A549 (cell line): ENCODE measurements at regions not wholly inside any gene's neighbourhood (a gene's known extent, or its start where the extent isn't known, plus 50 kb on each side); places are given as distances from the start of the nearest gene placed in this dataset.

Source experiments
- CEBPB ChIP-seq, 2 experiments: fragments of >200 bp in 1 of 2; sonication (Bioruptor Twin) in 1 of 2; formaldehyde crosslinking in 1 of 2; IDR thresholded peaks; 2 replicates each; pipeline ENCODE4 v1.6.1; 2012 to 2016
- HDAC2 ChIP-seq: fragments of 200-600 bp; sonication (generic); IDR thresholded peaks from 2 replicates; pipeline ENCODE4 v1.6.1; 2016
- KDM1A ChIP-seq: fragments of 200-600 bp; sonication (generic); IDR thresholded peaks from 2 replicates; pipeline ENCODE4 v1.6.1; 2016; ENCODE audit warnings: low read depth, mild to moderate bottlenecking
- MAZ ChIP-seq: fragments of 150-350 bp; IDR thresholded peaks from 2 replicates; pipeline ENCODE4 v1.6.1; 2014; ENCODE audit warnings: antibody characterized with exemption, low read depth, low read length, borderline replicate concordance
- MYC ChIP-seq: IDR thresholded peaks from 2 replicates; pipeline ENCODE4 v1.6.1; 2012; ENCODE audit warnings: mild to moderate bottlenecking, inconsistent platforms, low read length, improper control_type of control experiment, borderline replicate concordance
- NFE2L2 ChIP-seq: fragments of 150-350 bp; conservative IDR thresholded peaks from 2 replicates; pipeline ENCODE4 v1.6.1; 2014; ENCODE audit warnings: low read length
- PBX3 ChIP-seq: IDR thresholded peaks from 2 replicates; pipeline ENCODE4 v1.6.1; 2012
- POLR2A ChIP-seq: IDR thresholded peaks from 2 replicates; pipeline ENCODE4 v1.6.1; 2012; ENCODE audit warnings: mild to moderate bottlenecking, low read length
- RFX5 ChIP-seq: fragments of 450-650 bp; IDR thresholded peaks from 2 replicates; pipeline ENCODE4 v1.7.1; 2014; ENCODE audit warnings: antibody characterized with exemption, mild to moderate bottlenecking, moderate library complexity
- TF ChIP-seq, protein P1 (sequence below): fragments of >200 bp; sonication (Bioruptor Twin); formaldehyde crosslinking; IDR thresholded peaks from 3 replicates; pipeline ENCODE4 v1.5.1; 2016
- TF ChIP-seq, protein P2 (sequence below): fragments of 200-600 bp; sonication (generic); IDR thresholded peaks from 2 replicates; pipeline ENCODE4 v1.6.1; 2016; ENCODE audit warnings: antibody characterized with exemption, mild to moderate bottlenecking, moderate library complexity

DNA sequence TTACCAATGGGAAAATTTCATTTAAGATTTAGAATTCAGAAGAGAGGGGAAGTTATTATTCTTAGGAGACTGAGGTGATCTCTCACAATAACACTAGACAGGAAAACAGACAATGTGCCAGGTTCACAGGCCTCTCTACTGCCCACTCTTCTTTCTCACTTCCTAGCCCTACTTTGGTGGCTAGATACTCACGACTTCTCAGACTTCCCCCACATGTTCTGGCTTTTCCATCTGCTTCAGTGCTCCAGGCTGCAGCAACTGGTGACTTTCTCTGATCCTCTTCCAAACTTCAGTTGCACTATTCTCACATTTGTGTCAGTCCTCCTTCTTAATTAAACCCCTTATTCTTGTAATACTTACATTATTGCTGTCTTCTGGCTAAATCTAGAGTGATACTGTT is 208.7 kb upstream of the KCTD3 start:
- TF ChIP-seq, protein P1, sequence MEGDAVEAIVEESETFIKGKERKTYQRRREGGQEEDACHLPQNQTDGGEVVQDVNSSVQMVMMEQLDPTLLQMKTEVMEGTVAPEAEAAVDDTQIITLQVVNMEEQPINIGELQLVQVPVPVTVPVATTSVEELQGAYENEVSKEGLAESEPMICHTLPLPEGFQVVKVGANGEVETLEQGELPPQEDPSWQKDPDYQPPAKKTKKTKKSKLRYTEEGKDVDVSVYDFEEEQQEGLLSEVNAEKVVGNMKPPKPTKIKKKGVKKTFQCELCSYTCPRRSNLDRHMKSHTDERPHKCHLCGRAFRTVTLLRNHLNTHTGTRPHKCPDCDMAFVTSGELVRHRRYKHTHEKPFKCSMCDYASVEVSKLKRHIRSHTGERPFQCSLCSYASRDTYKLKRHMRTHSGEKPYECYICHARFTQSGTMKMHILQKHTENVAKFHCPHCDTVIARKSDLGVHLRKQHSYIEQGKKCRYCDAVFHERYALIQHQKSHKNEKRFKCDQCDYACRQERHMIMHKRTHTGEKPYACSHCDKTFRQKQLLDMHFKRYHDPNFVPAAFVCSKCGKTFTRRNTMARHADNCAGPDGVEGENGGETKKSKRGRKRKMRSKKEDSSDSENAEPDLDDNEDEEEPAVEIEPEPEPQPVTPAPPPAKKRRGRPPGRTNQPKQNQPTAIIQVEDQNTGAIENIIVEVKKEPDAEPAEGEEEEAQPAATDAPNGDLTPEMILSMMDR: no peak
- no peak for TF ChIP-seq POLR2A
- TF ChIP-seq CEBPB (IDR thresholded peaks at IDR 0.05): no peak
- TF ChIP-seq HDAC2: no peak
- no peak for TF ChIP-seq KDM1A
- TF ChIP-seq, protein P2, sequence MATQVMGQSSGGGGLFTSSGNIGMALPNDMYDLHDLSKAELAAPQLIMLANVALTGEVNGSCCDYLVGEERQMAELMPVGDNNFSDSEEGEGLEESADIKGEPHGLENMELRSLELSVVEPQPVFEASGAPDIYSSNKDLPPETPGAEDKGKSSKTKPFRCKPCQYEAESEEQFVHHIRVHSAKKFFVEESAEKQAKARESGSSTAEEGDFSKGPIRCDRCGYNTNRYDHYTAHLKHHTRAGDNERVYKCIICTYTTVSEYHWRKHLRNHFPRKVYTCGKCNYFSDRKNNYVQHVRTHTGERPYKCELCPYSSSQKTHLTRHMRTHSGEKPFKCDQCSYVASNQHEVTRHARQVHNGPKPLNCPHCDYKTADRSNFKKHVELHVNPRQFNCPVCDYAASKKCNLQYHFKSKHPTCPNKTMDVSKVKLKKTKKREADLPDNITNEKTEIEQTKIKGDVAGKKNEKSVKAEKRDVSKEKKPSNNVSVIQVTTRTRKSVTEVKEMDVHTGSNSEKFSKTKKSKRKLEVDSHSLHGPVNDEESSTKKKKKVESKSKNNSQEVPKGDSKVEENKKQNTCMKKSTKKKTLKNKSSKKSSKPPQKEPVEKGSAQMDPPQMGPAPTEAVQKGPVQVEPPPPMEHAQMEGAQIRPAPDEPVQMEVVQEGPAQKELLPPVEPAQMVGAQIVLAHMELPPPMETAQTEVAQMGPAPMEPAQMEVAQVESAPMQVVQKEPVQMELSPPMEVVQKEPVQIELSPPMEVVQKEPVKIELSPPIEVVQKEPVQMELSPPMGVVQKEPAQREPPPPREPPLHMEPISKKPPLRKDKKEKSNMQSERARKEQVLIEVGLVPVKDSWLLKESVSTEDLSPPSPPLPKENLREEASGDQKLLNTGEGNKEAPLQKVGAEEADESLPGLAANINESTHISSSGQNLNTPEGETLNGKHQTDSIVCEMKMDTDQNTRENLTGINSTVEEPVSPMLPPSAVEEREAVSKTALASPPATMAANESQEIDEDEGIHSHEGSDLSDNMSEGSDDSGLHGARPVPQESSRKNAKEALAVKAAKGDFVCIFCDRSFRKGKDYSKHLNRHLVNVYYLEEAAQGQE: no peak
- no peak for TF ChIP-seq RFX5
- no peak for TF ChIP-seq PBX3
- no peak for TF ChIP-seq MAZ
- TF ChIP-seq MYC: no peak
- TF ChIP-seq NFE2L2: no peak
